CD4-positive, alpha-beta T cell (primary cell): ENCODE measurements at regions not wholly inside any gene's neighbourhood (a gene's known extent, or its start where the extent isn't known, plus 50 kb on each side); places are given as distances from the start of the nearest gene placed in this dataset.

Experiments
- ATAC-seq: fragments of 200-7000 bp; cut with Tn5 transposase; one replicate; pipeline ENCODE4 v1.10.0; 2022; ENCODE audit warnings: mild to moderate bottlenecking; ENCODE audit not compliant: poor library complexity
- CTCF ChIA-PET: fragments of 350-600 bp; sonication (Branson Sonifier 250); formaldehyde crosslinking; loops from one replicate; lab custom pipeline; 2021; ENCODE audit warnings: antibody characterized with exemption, inconsistent platforms; lab: Charles Lee
- POLR2A ChIA-PET: fragments of 350-600 bp; sonication (Branson Sonifier 250); formaldehyde crosslinking; loops from one replicate; lab custom pipeline; 2021; ENCODE audit warnings: antibody characterized with exemption, inconsistent platforms; lab: Charles Lee
- DNase-seq, 14 experiments: peaks; one replicate each; pipeline ENCODE4 v3.0.0-alpha.2; 2013 to 2020; ENCODE audit warnings: mixed read lengths in 2 of 14
- H3K27ac ChIP-seq, 2 donors: one replicate each; pipeline versions ENCODE4 v1.5.1 to v1.7.0; 2013; ENCODE audit warnings: low read length in 2 of 2, low read depth in 1 of 2, mild to moderate bottlenecking in 1 of 2
- H3K27me3 ChIP-seq, 2 experiments: 1 replicate in 1 of 2; 2 replicates in 1 of 2; pipeline versions ENCODE4 v1.6.1 to v1.7.0; 2013; ENCODE audit warnings: low read length in 2 of 2, control low read depth in 1 of 2, mild to moderate bottlenecking in 1 of 2, moderate library complexity in 1 of 2; ENCODE audit not compliant: insufficient read depth in 2 of 2, control insufficient read depth in 1 of 2
- H3K36me3 ChIP-seq: one replicate; pipeline ENCODE4 v1.6.1; 2013; ENCODE audit warnings: low read length, control low read depth; ENCODE audit not compliant: insufficient read depth
- H3K4me1 ChIP-seq: one replicate; pipeline ENCODE4 v1.6.1; 2013; ENCODE audit warnings: low read length, control low read depth; ENCODE audit not compliant: insufficient read depth
- H3K4me3 ChIP-seq: one replicate; pipeline ENCODE4 v1.5.1; 2013; ENCODE audit warnings: mild to moderate bottlenecking, low read length, moderate library complexity
- H3K9me3 ChIP-seq, 2 experiments: 1 replicate in 1 of 2; 2 replicates in 1 of 2; pipeline versions ENCODE4 v1.6.1 to v1.7.0; 2013; ENCODE audit warnings: low read length in 2 of 2, mild to moderate bottlenecking in 2 of 2, control low read depth in 1 of 2, moderate library complexity in 1 of 2; ENCODE audit not compliant: control insufficient read depth in 1 of 2, insufficient read depth in 1 of 2
- H3K27ac Mint-ChIP-seq: one replicate; pipeline ENCODE4 v1.8.0; 2020; ENCODE audit warnings: mixed read lengths
- H3K27me3 Mint-ChIP-seq: one replicate; pipeline ENCODE4 v1.8.0; 2021; ENCODE audit warnings: mixed read lengths
- H3K36me3 Mint-ChIP-seq: one replicate; pipeline ENCODE4 v1.8.0; 2021; ENCODE audit warnings: low read depth, mixed read lengths
- H3K4me1 Mint-ChIP-seq: one replicate; pipeline ENCODE4 v1.8.0; 2021; ENCODE audit warnings: low read depth, mixed read lengths
- H3K4me3 Mint-ChIP-seq: one replicate; pipeline ENCODE4 v1.8.0; 2020; ENCODE audit warnings: mild to moderate bottlenecking, mixed read lengths
- H3K9me3 Mint-ChIP-seq: one replicate; pipeline ENCODE4 v1.8.0; 2020; ENCODE audit warnings: mixed read lengths
- CTCF ChIP-seq: fragments of 200-600 bp; IDR thresholded peaks from one replicate; pipeline ENCODE4 v1.8.0; 2022; ENCODE audit warnings: antibody characterized with exemption, mild to moderate bottlenecking
- intact Hi-C, 2 experiments: fragments of 100-400 bp; cut with DNase I in 1 of 2; cut with micrococcal nuclease in 1 of 2; formaldehyde crosslinking; loops; one replicate each; pipeline versions ENCODE4 v1.15.1 to v1.9.0; 2023 to 2025; cut with DNase I, micrococcal nuclease

GRCh38 chr5:62702126-62702525 lies 123.5 kb downstream of the LRRC70 start:
- intact Hi-C loops: no loop called here
- H3K4me1 Mint-ChIP-seq: no peaks in the 10 kb centered on the region
- no peak overlapping the region for H3K4me3 ChIP-seq
- no peaks in the 10 kb centered on the region for H3K9me3 ChIP-seq
- no peak overlapping the region for H3K27ac ChIP-seq
- H3K36me3 ChIP-seq: no peaks in the 10 kb centered on the region
- no peaks in the 10 kb centered on the region for H3K27me3 ChIP-seq
- no peak overlapping the region for H3K27ac Mint-ChIP-seq
- ChIA-PET CTCF (no interaction called here), POLR2A (no interaction called here)
- no peaks in the 10 kb centered on the region for H3K36me3 Mint-ChIP-seq
- H3K9me3 Mint-ChIP-seq: no peaks in the 10 kb centered on the region
- H3K4me3 Mint-ChIP-seq: no peak overlapping the region
- no peaks in the 10 kb centered on the region for H3K27me3 Mint-ChIP-seq
- ATAC-seq (no peak), DNase-seq (no peak)
- no peak for TF ChIP-seq CTCF
- no peaks in the 10 kb centered on the region for H3K4me1 ChIP-seq

- Histone ChIP-seq H3K4me1 (no peaks in the 10 kb centered on the region), H3K4me3 (no peak overlapping the region), H3K9me3 (no peaks in the 10 kb centered on the region), H3K27ac (no peak overlapping the region), H3K27me3 (no peaks in the 10 kb centered on the region), H3K36me3 (no peaks in the 10 kb centered on the region)
- no peaks in the 10 kb centered on the region for H3K4me1 Mint-ChIP-seq
- no peaks in the 10 kb centered on the region for H3K36me3 Mint-ChIP-seq
- H3K27me3 Mint-ChIP-seq: no peaks in the 10 kb centered on the region
- no peak overlapping the region for H3K27ac Mint-ChIP-seq
- TF ChIP-seq CTCF: no peak
- no peaks in the 10 kb centered on the region for H3K9me3 Mint-ChIP-seq
- H3K4me3 Mint-ChIP-seq: no peak overlapping the region
- POLR2A ChIA-PET: no interaction called here
- DNase-seq (no peak), ATAC-seq (no peak)
- intact Hi-C loops: no loop called here
- CTCF ChIA-PET: no interaction called here
Observed at GRCh38 chr5:62701036-62701435, 122.4 kb downstream of the LRRC70 start.

- Histone ChIP-seq H3K27ac (no peak overlapping the region), H3K27me3 (no peaks in the 10 kb centered on the region), H3K4me3 (no peak overlapping the region), H3K36me3 (no peaks in the 10 kb centered on the region), H3K4me1 (no peaks in the 10 kb centered on the region), H3K9me3 (no peaks in the 10 kb centered on the region)
- CTCF ChIA-PET: no interaction called here
- no peak for TF ChIP-seq CTCF
- Mint-ChIP-seq H3K27ac (no peak overlapping the region), H3K27me3 (no peaks in the 10 kb centered on the region), H3K4me1 (no peaks in the 10 kb centered on the region), H3K4me3 (no peak overlapping the region), H3K36me3 (no peaks in the 10 kb centered on the region), H3K9me3 (no peaks in the 10 kb centered on the region)
- POLR2A ChIA-PET: no interaction called here
- no peak for DNase-seq
- ATAC-seq: no peak
- intact Hi-C loops: no loop called here
Observed at GRCh38 chr5:62698756-62699155, 120.1 kb downstream of the LRRC70 start.
